ENCODE measurements at regions not wholly inside any gene's neighbourhood (a gene's known extent, or its start where the extent isn't known, plus 50 kb on each side); places are given as distances from the start of the nearest gene placed in this dataset.

GRCh38 chr10:44716470-44717015 lies 194.6 kb upstream of the TMEM72 start:
- no peak overlapping the region for H3K9ac ChIP-seq
- H4K20me1 ChIP-seq: no peaks in the 10 kb centered on the region
- no peak overlapping the region for H3K4me3 ChIP-seq
- no peaks in the 10 kb centered on the region for H3K36me3 ChIP-seq
- H3K27me3 ChIP-seq: no peaks in the 10 kb centered on the region
- TF ChIP-seq Cebpa-rat (IDR thresholded peaks at IDR 0.05): no peak
- H3K27ac ChIP-seq: no peak overlapping the region
- H3K4me2 ChIP-seq: no peak overlapping the region
- peaks cover 0 to 19% (median 9%) of the 10 kb centered on the region in 10 experiments; a peak in 16 of 20 replicates for H3K4me1 ChIP-seq
- H3K9me3 ChIP-seq (replicated peaks in 1 of 11): peaks cover 0 to 12% (median 9%) of the 10 kb centered on the region in 11 experiments; a peak in 15 of 22 replicates

GRCh38 chr10:44723082-44723481 lies 188.1 kb upstream of the TMEM72 start:
- Histone ChIP-seq H3K27me3 (no peaks in the 10 kb centered on the region), H3K9ac (peak overlapping the region in 3 of 11 experiments; percentile 2 to 20 (median 7); a peak in 3 of 22 replicates), H3K9me3 (replicated peaks in 1 of 11) (peaks cover 16 to 38% (median 24%) of the 10 kb centered on the region in 11 experiments; a peak in 19 of 22 replicates), H3K27ac (peak overlapping the region in 9 of 11 experiments; percentile 39 to 94 (median 89); a peak in 19 of 22 replicates), H3K4me3 (peak overlapping the region in 1 of 10 experiments; percentile 7; a peak in 2 of 20 replicates), H4K20me1 (no peaks in the 10 kb centered on the region), H3K4me2 (peak overlapping the region; percentile 72 to 91 (median 82)), H3K4me1 (peaks cover 46 to 58% (median 49%) of the 10 kb centered on the region in 10 experiments), H3K36me3 (no peaks in the 10 kb centered on the region)
- no peak for TF ChIP-seq Cebpa-rat (IDR thresholded peaks at IDR 0.05)

GRCh38 chr10:44723619-44724325 lies 187.4 kb upstream of the TMEM72 start:
- Histone ChIP-seq H3K27ac (peak overlapping the region; percentile 69 to 94 (median 88); a peak in 21 of 22 replicates), H3K4me3 (peak overlapping the region in 4 of 10 experiments; percentile 6 to 20 (median 12); a peak in 5 of 20 replicates), H3K4me2 (peak overlapping the region; percentile 72 to 91 (median 82)), H4K20me1 (no peaks in the 10 kb centered on the region), H3K9ac (peak overlapping the region in 6 of 11 experiments; percentile 2 to 73 (median 64); a peak in 5 of 22 replicates), H3K36me3 (no peaks in the 10 kb centered on the region), H3K9me3 (replicated peaks in 1 of 11) (peaks cover 17 to 39% (median 24%) of the 10 kb centered on the region in 11 experiments; a peak in 19 of 22 replicates), H3K4me1 (peaks cover 46 to 58% (median 49%) of the 10 kb centered on the region in 10 experiments), H3K27me3 (no peaks in the 10 kb centered on the region)
- TF ChIP-seq Cebpa-rat (IDR thresholded peaks at IDR 0.05): no peak

- Histone ChIP-seq H3K4me1 (peaks cover 46 to 58% (median 49%) of the 10 kb centered on the region in 10 experiments), H3K9ac (peak overlapping the region; percentile 49 to 73 (median 66); a peak in 21 of 22 replicates), H3K9me3 (replicated peaks in 1 of 11) (peaks cover 10 to 31% (median 19%) of the 10 kb centered on the region in 11 experiments; a peak in 18 of 22 replicates), H3K27me3 (no peaks in the 10 kb centered on the region), H3K4me3 (peak overlapping the region in 6 of 10 experiments; percentile 6 to 40 (median 10); a peak in 11 of 20 replicates), H3K4me2 (peak overlapping the region; percentile 72 to 91 (median 82)), H3K27ac (peak overlapping the region; percentile 69 to 94 (median 88); a peak in 21 of 22 replicates), H4K20me1 (no peaks in the 10 kb centered on the region), H3K36me3 (no peaks in the 10 kb centered on the region)
- no peak for TF ChIP-seq Cebpa-rat (IDR thresholded peaks at IDR 0.05)
These were observed 186.5 kb upstream of the TMEM72 start for GRCh38 chr10:44724415-44725174.

- Histone ChIP-seq H4K20me1 (no peaks in the 10 kb centered on the region), H3K9me3 (replicated peaks in 1 of 11) (peaks cover 13 to 35% (median 24%) of the 10 kb centered on the region in 11 experiments; a peak in 19 of 22 replicates), H3K9ac (peak overlapping the region; percentile 49 to 73 (median 66); a peak in 20 of 22 replicates), H3K4me2 (peak overlapping the region; percentile 72 to 91 (median 82)), H3K4me1 (peaks cover 44 to 57% (median 48%) of the 10 kb centered on the region in 10 experiments), H3K4me3 (peak overlapping the region in 5 of 10 experiments; percentile 6 to 40 (median 9); a peak in 4 of 20 replicates), H3K27me3 (no peaks in the 10 kb centered on the region), H3K36me3 (no peaks in the 10 kb centered on the region), H3K27ac (peak overlapping the region; percentile 69 to 94 (median 88); a peak in 21 of 22 replicates)
- peak in 6 of 11 experiments; percentile 46 to 98 (median 75); a peak in 9 of 22 replicates for TF ChIP-seq Cebpa-rat (IDR thresholded peaks at IDR 0.05)
These were observed 185.7 kb upstream of the TMEM72 start for GRCh38 chr10:44725404-44725803.

- Histone ChIP-seq H3K4me3 (no peak overlapping the region), H3K4me1 (peaks cover 0 to 3% (median 0%) of the 10 kb centered on the region in 10 experiments; a peak in 6 of 20 replicates), H4K20me1 (no peaks in the 10 kb centered on the region), H3K27me3 (no peaks in the 10 kb centered on the region), H3K36me3 (no peaks in the 10 kb centered on the region), H3K9me3 (replicated peaks in 1 of 11) (peaks cover 22 to 37% (median 31%) of the 10 kb centered on the region in 11 experiments; a peak in 19 of 22 replicates), H3K27ac (peak overlapping the region in 5 of 11 experiments; percentile 5 to 35 (median 19); a peak in 1 of 22 replicates), H3K4me2 (no peak overlapping the region), H3K9ac (no peak overlapping the region)
- TF ChIP-seq Cebpa-rat (IDR thresholded peaks at IDR 0.05): no peak
These were observed 179.9 kb upstream of the TMEM72 start for GRCh38 chr10:44731283-44731682.

- H3K4me1 ChIP-seq: no peaks in the 10 kb centered on the region
- peaks cover 7 to 24% (median 17%) of the 10 kb centered on the region in 11 experiments; a peak in 18 of 22 replicates for H3K9me3 ChIP-seq (replicated peaks in 1 of 11)
- no peaks in the 10 kb centered on the region for H3K27me3 ChIP-seq
- no peak overlapping the region for H3K4me2 ChIP-seq
- no peak overlapping the region for H3K27ac ChIP-seq
- H3K36me3 ChIP-seq: no peaks in the 10 kb centered on the region
- TF ChIP-seq Cebpa-rat (IDR thresholded peaks at IDR 0.05): no peak
- no peaks in the 10 kb centered on the region for H4K20me1 ChIP-seq
- H3K4me3 ChIP-seq: no peak overlapping the region
- H3K9ac ChIP-seq: no peak overlapping the region
These were observed 177.3 kb upstream of the TMEM72 start for GRCh38 chr10:44733501-44734488.
